Gastrocnemius medialis (tissue), 4 donors: ENCODE measurements at regions not wholly inside any gene's neighbourhood (a gene's known extent, or its start where the extent isn't known, plus 50 kb on each side); places are given as distances from the start of the nearest gene placed in this dataset.
"Not testable (repeated sequence)": the region's sequence is repeated elsewhere in the genome, so short reads cannot be mapped to it uniquely, and the experiment has no call there.

Source experiments
- POLR2A ChIP-seq, 2 donors: fragments of 450-650 bp; IDR thresholded peaks; one replicate each; pipeline ENCODE4 v1.6.1; 2017; ENCODE audit warnings: antibody characterized with exemption in 2 of 2, mild to moderate bottlenecking in 2 of 2, moderate library complexity in 2 of 2
- TF ChIP-seq, protein P1 (sequence below), 5 experiments: fragments of 450-650 bp in 3 of 5; fragments of 200-600 bp in 2 of 5; sonication (generic) in 2 of 5; IDR thresholded peaks in 4 of 5; conservative IDR thresholded peaks in 1 of 5; 1 replicate in 4 of 5; 2 replicates in 1 of 5; pipeline ENCODE4 v1.5.1; 2016 to 2019; ENCODE audit warnings: antibody characterized with exemption in 5 of 5, mild to moderate bottlenecking in 3 of 5, moderate library complexity in 3 of 5

DNA sequence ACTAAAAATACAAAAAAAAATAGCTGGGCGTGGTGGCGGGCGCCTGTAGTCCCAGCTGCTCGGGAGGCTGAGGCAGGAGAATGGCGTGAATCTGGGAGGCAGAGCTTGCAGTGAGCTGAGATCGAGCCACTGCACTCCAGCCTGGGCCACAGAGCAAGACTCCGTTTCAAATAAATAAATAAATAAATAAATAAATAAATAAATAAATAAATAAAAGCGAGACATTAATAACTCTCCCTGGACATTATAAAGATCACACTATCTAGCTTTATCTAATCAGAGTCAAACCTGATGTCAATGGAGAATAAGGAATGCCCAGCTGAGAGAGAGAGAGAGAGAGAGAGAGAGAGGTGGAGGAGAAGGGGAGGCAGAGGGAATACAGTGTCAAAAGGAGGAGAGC is 476.2 kb downstream of the FBXO15 start:
- TF ChIP-seq, protein P1, sequence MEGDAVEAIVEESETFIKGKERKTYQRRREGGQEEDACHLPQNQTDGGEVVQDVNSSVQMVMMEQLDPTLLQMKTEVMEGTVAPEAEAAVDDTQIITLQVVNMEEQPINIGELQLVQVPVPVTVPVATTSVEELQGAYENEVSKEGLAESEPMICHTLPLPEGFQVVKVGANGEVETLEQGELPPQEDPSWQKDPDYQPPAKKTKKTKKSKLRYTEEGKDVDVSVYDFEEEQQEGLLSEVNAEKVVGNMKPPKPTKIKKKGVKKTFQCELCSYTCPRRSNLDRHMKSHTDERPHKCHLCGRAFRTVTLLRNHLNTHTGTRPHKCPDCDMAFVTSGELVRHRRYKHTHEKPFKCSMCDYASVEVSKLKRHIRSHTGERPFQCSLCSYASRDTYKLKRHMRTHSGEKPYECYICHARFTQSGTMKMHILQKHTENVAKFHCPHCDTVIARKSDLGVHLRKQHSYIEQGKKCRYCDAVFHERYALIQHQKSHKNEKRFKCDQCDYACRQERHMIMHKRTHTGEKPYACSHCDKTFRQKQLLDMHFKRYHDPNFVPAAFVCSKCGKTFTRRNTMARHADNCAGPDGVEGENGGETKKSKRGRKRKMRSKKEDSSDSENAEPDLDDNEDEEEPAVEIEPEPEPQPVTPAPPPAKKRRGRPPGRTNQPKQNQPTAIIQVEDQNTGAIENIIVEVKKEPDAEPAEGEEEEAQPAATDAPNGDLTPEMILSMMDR (IDR thresholded peaks at IDR 0.05 in 4 of 5, conservative IDR thresholded peaks at IDR 0.05 in 1 of 5): not testable (repeated sequence)
- TF ChIP-seq POLR2A (IDR thresholded peaks at IDR 0.05): not testable (repeated sequence)
